PC-9 (cell line): ENCODE measurements at regions not wholly inside any gene's neighbourhood (a gene's known extent, or its start where the extent isn't known, plus 50 kb on each side); places are given as distances from the start of the nearest gene placed in this dataset.

Source experiments
- BruUV-seq: library from RNA; stranded (reverse); fragments of 400-500 nt; replicated peaks from 2 replicates; lab custom pipeline; 2021; lab: Mats Ljungman, UMichigan
- CTCF ChIA-PET: fragments of 300-600 bp; sonication (Branson Sonifier 250); formaldehyde crosslinking; loops from one replicate; lab custom pipeline; 2022; ENCODE audit warnings: antibody characterized with exemption; lab: Charles Lee
- POLR2A ChIA-PET: fragments of 300-600 bp; sonication (Branson Sonifier 250); formaldehyde crosslinking; loops from one replicate; lab custom pipeline; 2022; ENCODE audit warnings: antibody characterized with exemption; ENCODE audit not compliant: unreplicated experiment; lab: Charles Lee
- DNase-seq, 2 experiments: peaks; one replicate each; pipeline versions ENCODE4 v3.0.0 to v3.0.0-alpha.2; 2015 to 2022; ENCODE audit warnings: mixed read lengths in 1 of 2
- H2AFZ ChIP-seq: fragments of 200-600 bp; sonication (generic); 2 replicates; pipeline ENCODE4 v1.8.1; 2017; ENCODE audit warnings: antibody characterized with exemption
- H3F3A ChIP-seq: fragments of 200-600 bp; sonication (generic); 2 replicates; pipeline ENCODE4 v1.8.1; 2017; ENCODE audit warnings: antibody characterized with exemption, mild to moderate bottlenecking, low read depth; ENCODE audit not compliant: insufficient read depth
- H3K27ac ChIP-seq: fragments of 200-600 bp; sonication (generic); 2 replicates; pipeline ENCODE4 v1.6.1; 2016; ENCODE audit warnings: mixed run types
- H3K27me3 ChIP-seq: fragments of 200-600 bp; sonication (generic); 2 replicates; pipeline ENCODE4 v1.6.1; 2016; ENCODE audit warnings: low read depth, mixed run types; ENCODE audit not compliant: insufficient read depth
- H3K36me3 ChIP-seq: fragments of 200-600 bp; sonication (generic); 2 replicates; pipeline ENCODE4 v1.6.1; 2016; ENCODE audit warnings: low read depth, mixed run types
- H3K4me1 ChIP-seq: fragments of 200-600 bp; sonication (generic); replicated peaks from 2 replicates; pipeline ENCODE4 v1.6.1; 2016; ENCODE audit warnings: mixed run types; ENCODE audit not compliant: insufficient read depth
- H3K4me2 ChIP-seq: fragments of 200-600 bp; sonication (generic); 2 replicates; pipeline ENCODE4 v1.6.1; 2017; ENCODE audit warnings: mixed run types
- H3K4me3 ChIP-seq: fragments of 200-600 bp; sonication (generic); 2 replicates; pipeline ENCODE4 v1.6.1; 2016; ENCODE audit warnings: mixed run types
- H3K79me2 ChIP-seq: fragments of 200-600 bp; sonication (generic); 2 replicates; pipeline ENCODE4 v1.6.1; 2017; ENCODE audit warnings: low read depth, mixed run types
- H3K9me2 ChIP-seq: fragments of 200-600 bp; sonication (generic); 2 replicates; pipeline ENCODE4 v1.8.1; 2017; ENCODE audit warnings: mild to moderate bottlenecking; ENCODE audit not compliant: insufficient read depth
- H3K9me3 ChIP-seq: fragments of 200-600 bp; sonication (generic); 2 replicates; pipeline ENCODE4 v1.8.1; 2016; ENCODE audit warnings: low read depth; ENCODE audit not compliant: insufficient read depth
- H4K20me1 ChIP-seq: fragments of 200-600 bp; sonication (generic); 2 replicates; pipeline ENCODE4 v1.8.1; 2017; ENCODE audit not compliant: insufficient read depth
- EZH2 ChIP-seq: fragments of 200-600 bp; sonication (generic); IDR thresholded peaks from 2 replicates; pipeline ENCODE4 v1.8.0; 2017; ENCODE audit warnings: antibody characterized with exemption, low read depth
- intact Hi-C: fragments of 100-400 bp; cut with micrococcal nuclease; formaldehyde crosslinking; loops from one replicate; pipeline ENCODE4 v1.10.0; 2022; ENCODE audit not compliant: unreplicated experiment
- TF ChIP-seq, protein P1 (sequence below): fragments of 200-600 bp; sonication (generic); conservative IDR thresholded peaks from 2 replicates; pipeline ENCODE4 v1.6.1; 2017; ENCODE audit warnings: mixed run types, antibody characterized with exemption, mild to moderate bottlenecking, moderate library complexity

- Histone ChIP-seq H3K9me2 (no peaks in the 10 kb centered on the region), H3F3A (no peaks in the 10 kb centered on the region), H4K20me1 (no peaks in the 10 kb centered on the region), H3K36me3 (no peaks in the 10 kb centered on the region), H3K27ac (no peak overlapping the region), H3K9me3 (no peaks in the 10 kb centered on the region), H3K27me3 (no peaks in the 10 kb centered on the region), H3K4me3 (no peak overlapping the region), H3K79me2 (no peaks in the 10 kb centered on the region), H3K4me1 (no peaks in the 10 kb centered on the region), H2AFZ (no peak overlapping the region), H3K4me2 (no peak overlapping the region)
- no peak for DNase-seq
- CTCF ChIA-PET: no interaction called here
- POLR2A ChIA-PET: interaction anchor here (0.5 kb wide), 1 partner anchor 306 kb away, joined by 3 read pairs; no protein-coding TSS in a partner anchor
- BruUV-seq: no TSS peak
- TF ChIP-seq, protein P1, sequence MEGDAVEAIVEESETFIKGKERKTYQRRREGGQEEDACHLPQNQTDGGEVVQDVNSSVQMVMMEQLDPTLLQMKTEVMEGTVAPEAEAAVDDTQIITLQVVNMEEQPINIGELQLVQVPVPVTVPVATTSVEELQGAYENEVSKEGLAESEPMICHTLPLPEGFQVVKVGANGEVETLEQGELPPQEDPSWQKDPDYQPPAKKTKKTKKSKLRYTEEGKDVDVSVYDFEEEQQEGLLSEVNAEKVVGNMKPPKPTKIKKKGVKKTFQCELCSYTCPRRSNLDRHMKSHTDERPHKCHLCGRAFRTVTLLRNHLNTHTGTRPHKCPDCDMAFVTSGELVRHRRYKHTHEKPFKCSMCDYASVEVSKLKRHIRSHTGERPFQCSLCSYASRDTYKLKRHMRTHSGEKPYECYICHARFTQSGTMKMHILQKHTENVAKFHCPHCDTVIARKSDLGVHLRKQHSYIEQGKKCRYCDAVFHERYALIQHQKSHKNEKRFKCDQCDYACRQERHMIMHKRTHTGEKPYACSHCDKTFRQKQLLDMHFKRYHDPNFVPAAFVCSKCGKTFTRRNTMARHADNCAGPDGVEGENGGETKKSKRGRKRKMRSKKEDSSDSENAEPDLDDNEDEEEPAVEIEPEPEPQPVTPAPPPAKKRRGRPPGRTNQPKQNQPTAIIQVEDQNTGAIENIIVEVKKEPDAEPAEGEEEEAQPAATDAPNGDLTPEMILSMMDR: no peak
- TF ChIP-seq EZH2: no peak
- intact Hi-C loops: no loop called here
Measured at GRCh38 chr1:199311478-199312262, 672.8 kb downstream of the PTPRC start.

GRCh38 chr1:199312626-199313025, 673.8 kb downstream of the PTPRC start:
- Histone ChIP-seq H3K27me3 (no peaks in the 10 kb centered on the region), H3K27ac (no peak overlapping the region), H3K4me1 (no peaks in the 10 kb centered on the region), H3K36me3 (no peaks in the 10 kb centered on the region), H3F3A (no peaks in the 10 kb centered on the region), H3K9me2 (no peaks in the 10 kb centered on the region), H3K4me2 (0 out of 2 replicates have a peak overlapping the region, but pooled peaks have one; percentile 16), H3K4me3 (no peak overlapping the region), H3K9me3 (no peaks in the 10 kb centered on the region), H3K79me2 (no peaks in the 10 kb centered on the region), H2AFZ (no peak overlapping the region), H4K20me1 (no peaks in the 10 kb centered on the region)
- intact Hi-C loops: no loop called here
- TF ChIP-seq EZH2: no peak
- TF ChIP-seq, protein P1: no peak
- POLR2A ChIA-PET: no interaction called here
- DNase-seq: no peak
- BruUV-seq: no TSS peak
- CTCF ChIA-PET: no interaction called here

DNA sequence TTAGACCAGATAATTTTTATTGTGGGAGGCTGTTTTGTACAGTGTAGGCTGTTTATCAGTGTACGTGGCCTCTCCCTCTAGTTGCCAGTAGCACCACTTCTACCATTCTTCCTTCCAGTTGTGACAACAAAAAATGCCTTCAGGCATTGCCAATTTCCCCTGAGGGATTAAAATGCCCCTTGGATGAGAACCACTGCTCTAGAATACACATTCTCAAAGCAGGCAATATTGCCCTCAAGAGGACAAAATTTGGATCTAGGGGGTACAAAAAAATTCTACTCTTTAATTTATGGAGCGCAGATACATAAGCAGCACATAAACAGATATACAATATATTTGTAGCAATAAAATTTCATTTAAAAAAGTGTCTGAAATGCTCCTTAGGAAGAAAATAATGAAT, 674.6 kb downstream of the PTPRC start:
- Histone ChIP-seq H3K4me2 (no peak overlapping the region), H3K4me1 (no peaks in the 10 kb centered on the region), H3F3A (no peaks in the 10 kb centered on the region), H4K20me1 (no peaks in the 10 kb centered on the region), H2AFZ (no peak overlapping the region), H3K36me3 (no peaks in the 10 kb centered on the region), H3K4me3 (no peak overlapping the region), H3K27ac (no peak overlapping the region), H3K79me2 (no peaks in the 10 kb centered on the region), H3K27me3 (no peaks in the 10 kb centered on the region), H3K9me2 (no peaks in the 10 kb centered on the region), H3K9me3 (no peaks in the 10 kb centered on the region)
- ChIA-PET CTCF (no interaction called here), POLR2A (no interaction called here)
- intact Hi-C loops: no loop called here
- no TSS peak for BruUV-seq
- TF ChIP-seq EZH2: no peak
- TF ChIP-seq, protein P1: no peak
- DNase-seq: no peak
